ENCODE measurements at regions not wholly inside any gene's neighbourhood (a gene's known extent, or its start where the extent isn't known, plus 50 kb on each side); places are given as distances from the start of the nearest gene placed in this dataset.

- no peak for DNase-seq (ENCODE audit: low spot score in 2 of 2, unreplicated experiment in 2 of 2)
- TF ChIP-seq CTCF (IDR thresholded peaks at IDR 0.05; ENCODE audit: unreplicated experiment) = no peak
- Mint-ChIP-seq H3K4me3 (no peak overlapping the region), H3K9me3 (no peaks in the 10 kb centered on the region), H3K36me3 (no peaks in the 10 kb centered on the region), H3K27ac (no peak overlapping the region), H3K27me3 (ENCODE audit: low read depth) (no peaks in the 10 kb centered on the region), H3K4me1 (peaks cover 10% of the 10 kb centered on the region)
Measured at GRCh38 chr2:64342195-64343099, 111.5 kb upstream of the LGALSL start.

DNA sequence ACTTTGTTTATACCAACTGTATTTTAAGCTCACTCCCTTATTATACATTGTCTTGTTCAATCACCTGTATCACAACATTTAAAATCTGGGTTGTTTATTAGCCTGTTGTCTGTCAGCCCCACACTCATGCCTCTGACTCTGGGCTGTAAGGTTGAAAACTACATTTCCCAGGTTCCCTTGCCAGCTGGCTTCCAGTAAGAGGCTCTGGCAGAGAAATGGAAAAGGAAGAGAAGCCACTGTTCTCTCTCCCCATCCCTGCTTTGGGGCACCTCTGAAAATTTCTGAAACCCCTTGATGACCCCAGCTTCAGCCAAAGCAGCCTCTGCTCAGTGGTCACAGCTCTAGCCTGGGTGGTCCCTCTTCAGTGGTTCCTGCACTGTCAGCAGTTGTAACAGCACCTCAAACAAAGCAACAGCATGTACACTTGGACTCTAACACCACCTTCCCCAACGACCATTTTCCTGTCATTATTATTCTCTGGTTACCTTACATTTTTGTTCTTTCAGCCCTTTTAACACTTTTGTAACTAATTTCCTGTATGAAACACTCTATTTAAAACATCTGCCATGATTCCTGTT lies 108.9 kb upstream of the LGALSL start:
- no peaks in the 10 kb centered on the region for H3K9me3 Mint-ChIP-seq
- H3K4me3 Mint-ChIP-seq = no peak overlapping the region
- peaks cover 7% of the 10 kb centered on the region for H3K4me1 Mint-ChIP-seq
- TF ChIP-seq CTCF (IDR thresholded peaks at IDR 0.05; ENCODE audit: unreplicated experiment) = no peak
- H3K27ac Mint-ChIP-seq = no peak overlapping the region
- no peak for DNase-seq (ENCODE audit: low spot score in 2 of 2, unreplicated experiment in 2 of 2)
- H3K27me3 Mint-ChIP-seq (ENCODE audit: low read depth) = no peaks in the 10 kb centered on the region
- no peaks in the 10 kb centered on the region for H3K36me3 Mint-ChIP-seq

DNA sequence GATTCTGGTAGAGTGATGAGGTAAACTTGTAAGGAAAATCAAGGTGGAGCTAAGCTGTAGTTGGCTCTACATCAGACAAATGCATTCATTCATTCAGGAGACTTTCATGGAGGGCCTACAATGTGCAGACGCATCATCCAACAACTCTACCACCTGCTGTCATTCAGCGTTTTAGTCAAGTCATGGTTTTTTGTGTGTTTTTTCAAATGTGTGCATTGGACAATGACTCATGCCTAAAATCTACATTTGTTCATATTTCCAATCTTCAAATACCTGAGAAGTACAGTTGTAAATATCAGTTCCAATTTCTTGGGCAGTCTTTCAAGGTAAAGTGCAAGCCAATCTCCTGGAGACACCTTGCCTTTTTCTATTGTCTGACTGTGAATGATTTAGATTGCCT lies 108.0 kb upstream of the LGALSL start:
- no peak overlapping the region for H3K27ac Mint-ChIP-seq
- DNase-seq (ENCODE audit: low spot score in 2 of 2, unreplicated experiment in 2 of 2) = no peak
- H3K4me3 Mint-ChIP-seq = no peak overlapping the region
- no peaks in the 10 kb centered on the region for H3K9me3 Mint-ChIP-seq
- H3K36me3 Mint-ChIP-seq = no peaks in the 10 kb centered on the region
- no peaks in the 10 kb centered on the region for H3K27me3 Mint-ChIP-seq (ENCODE audit: low read depth)
- H3K4me1 Mint-ChIP-seq = no peaks in the 10 kb centered on the region
- no peak for TF ChIP-seq CTCF (IDR thresholded peaks at IDR 0.05; ENCODE audit: unreplicated experiment)

- Mint-ChIP-seq H3K4me3 (no peak overlapping the region), H3K36me3 (no peaks in the 10 kb centered on the region), H3K9me3 (peaks cover 10% of the 10 kb centered on the region), H3K4me1 (no peaks in the 10 kb centered on the region), H3K27me3 (ENCODE audit: low read depth) (no peaks in the 10 kb centered on the region), H3K27ac (no peak overlapping the region)
- no peak for DNase-seq (ENCODE audit: low spot score in 2 of 2, unreplicated experiment in 2 of 2)
- TF ChIP-seq CTCF (IDR thresholded peaks at IDR 0.05; ENCODE audit: unreplicated experiment) = no peak
Measured at GRCh38 chr2:64348386-64349130, 105.4 kb upstream of the LGALSL start.

GRCh38 chr2:64349131-64349530 lies 104.8 kb upstream of the LGALSL start:
- no peaks in the 10 kb centered on the region for H3K36me3 Mint-ChIP-seq
- H3K4me3 Mint-ChIP-seq = no peak overlapping the region
- no peak overlapping the region for H3K27ac Mint-ChIP-seq
- H3K27me3 Mint-ChIP-seq (ENCODE audit: low read depth) = peaks cover 2% of the 10 kb centered on the region
- H3K4me1 Mint-ChIP-seq = no peaks in the 10 kb centered on the region
- peaks cover 10% of the 10 kb centered on the region for H3K9me3 Mint-ChIP-seq
- TF ChIP-seq CTCF (IDR thresholded peaks at IDR 0.05; ENCODE audit: unreplicated experiment) = no peak
- no peak for DNase-seq (ENCODE audit: low spot score in 2 of 2, unreplicated experiment in 2 of 2)
